Right renal pelvis (tissue), 4 donors: ENCODE measurements at regions not wholly inside any gene's neighbourhood (a gene's known extent, or its start where the extent isn't known, plus 50 kb on each side); places are given as distances from the start of the nearest gene placed in this dataset.
A peak's percentile ranks its signal among the peaks of the same experiment; 100 is the strongest.

Experiments used
- DNase-seq, 4 donors: peaks; one replicate each; pipeline ENCODE4 v3.0.0-alpha.2; 2013; ENCODE audit warnings: low read depth in 4 of 4, low spot score in 3 of 4, missing footprints in 1 of 4

GRCh38 chr15:88383354-88383753 is 83.8 kb downstream of the MRPL46 start:
- DNase-seq = no peak

GRCh38 chr15:88382482-88382983 is 84.7 kb downstream of the MRPL46 start:
- peak in 1 of 4 donors; percentile 20 for DNase-seq

- no peak for DNase-seq
These were observed 89.0 kb downstream of the MRPL46 start for GRCh38 chr15:88378188-88378637.

DNA sequence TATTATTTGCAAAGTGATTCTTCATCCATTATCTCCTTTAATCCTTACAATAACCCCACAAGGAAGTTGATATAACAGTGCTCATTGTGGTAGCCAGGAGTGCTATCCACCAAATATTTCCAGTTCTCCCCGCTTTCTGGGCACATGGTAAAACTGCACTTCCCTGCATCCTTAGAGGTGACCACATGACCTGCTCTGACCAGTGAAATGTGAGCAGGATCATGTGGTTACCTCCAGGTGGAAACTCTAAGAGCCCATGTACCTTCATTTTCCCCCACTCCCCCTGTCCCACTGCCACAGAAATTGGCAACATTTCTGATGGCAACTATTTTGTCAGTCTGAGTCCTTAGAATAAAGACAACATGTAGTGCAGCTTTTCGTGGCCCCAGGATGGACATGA is 89.7 kb downstream of the MRPL46 start:
- no peak for DNase-seq

DNA sequence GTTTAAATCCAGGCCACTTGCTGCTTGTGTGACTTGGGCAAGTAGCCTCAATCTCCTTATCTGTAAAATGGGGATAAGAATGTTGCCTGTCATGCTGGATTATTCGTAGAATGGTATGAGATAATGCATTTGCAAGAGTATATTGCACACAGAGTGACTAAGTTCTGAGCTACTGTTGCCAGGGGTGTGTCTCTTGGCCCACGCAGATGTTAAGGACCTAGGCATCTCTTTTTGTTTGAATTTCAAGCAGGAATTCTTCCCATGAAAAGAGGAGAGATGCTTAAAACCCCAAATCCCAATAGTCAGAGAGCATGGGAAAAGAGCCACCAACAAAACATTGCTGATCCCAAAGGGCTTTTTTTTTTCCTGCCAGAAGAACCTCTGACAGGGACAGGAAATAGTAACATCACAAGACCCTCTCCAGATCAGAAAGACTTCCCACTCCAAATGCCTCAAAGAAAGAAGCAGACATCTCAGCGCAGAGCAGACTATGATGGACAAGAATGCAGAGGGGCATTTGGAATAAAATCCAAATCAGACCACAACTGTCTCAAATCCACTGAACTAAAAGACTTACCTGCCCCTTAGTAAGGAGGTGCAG is 90.5 kb downstream of the MRPL46 start:
- DNase-seq = no peak

- no peak for DNase-seq
These were observed 91.8 kb downstream of the MRPL46 start for GRCh38 chr15:88375234-88375927.

DNA sequence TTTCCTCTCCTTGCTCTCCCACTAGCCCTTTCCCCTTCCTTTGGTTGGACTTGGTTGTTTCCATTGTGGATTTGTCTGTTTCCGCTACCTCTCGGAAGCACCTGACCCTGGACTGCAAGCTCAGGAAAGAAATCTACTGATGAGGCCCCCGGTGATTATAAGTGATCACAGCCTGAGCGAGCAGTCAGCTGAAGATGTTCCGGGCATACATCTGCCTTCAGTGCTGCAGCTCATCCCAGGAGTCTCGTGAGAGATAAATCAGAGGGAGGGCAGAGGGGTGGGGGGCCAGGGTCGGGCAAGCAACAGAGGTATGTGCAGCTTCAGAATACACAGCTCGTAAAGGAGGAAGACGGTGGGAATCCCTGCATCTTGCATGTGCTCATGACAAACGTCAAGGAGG is 102.1 kb downstream of the MRPL46 start:
- DNase-seq = no peak

DNA sequence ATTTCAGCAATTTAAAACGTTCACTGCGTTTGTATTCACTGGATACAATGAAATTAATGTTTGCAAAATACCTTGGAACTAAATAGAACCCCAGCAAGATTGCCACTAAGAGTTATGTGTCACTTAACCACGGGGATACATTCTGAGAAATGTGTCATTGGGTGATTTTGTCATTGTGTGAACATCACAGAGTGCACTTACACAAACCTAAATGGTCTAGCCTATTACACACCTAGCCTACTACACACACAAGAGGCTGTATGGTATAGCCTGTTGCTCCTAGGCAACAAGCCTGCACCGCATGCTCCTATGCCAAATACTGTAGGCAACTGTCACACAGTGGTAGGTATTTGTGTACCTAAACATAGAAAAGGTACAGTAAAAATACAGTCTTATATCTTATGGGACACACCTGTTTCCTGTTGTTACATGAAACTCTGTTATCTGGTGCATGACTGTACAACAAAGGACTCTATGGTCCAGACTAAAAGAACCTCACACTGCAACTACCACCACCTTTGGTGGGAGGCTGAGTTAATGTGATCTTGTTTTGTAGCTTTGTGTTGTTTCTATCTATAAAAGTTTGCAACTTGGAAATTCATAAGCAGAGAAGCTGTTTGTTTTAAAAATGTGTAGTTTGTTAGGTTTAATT is 92.2 kb upstream of the NTRK3 start:
- DNase-seq = no peak

GRCh38 chr15:88345962-88346361 is 89.4 kb upstream of the NTRK3 start:
- DNase-seq = no peak

DNA sequence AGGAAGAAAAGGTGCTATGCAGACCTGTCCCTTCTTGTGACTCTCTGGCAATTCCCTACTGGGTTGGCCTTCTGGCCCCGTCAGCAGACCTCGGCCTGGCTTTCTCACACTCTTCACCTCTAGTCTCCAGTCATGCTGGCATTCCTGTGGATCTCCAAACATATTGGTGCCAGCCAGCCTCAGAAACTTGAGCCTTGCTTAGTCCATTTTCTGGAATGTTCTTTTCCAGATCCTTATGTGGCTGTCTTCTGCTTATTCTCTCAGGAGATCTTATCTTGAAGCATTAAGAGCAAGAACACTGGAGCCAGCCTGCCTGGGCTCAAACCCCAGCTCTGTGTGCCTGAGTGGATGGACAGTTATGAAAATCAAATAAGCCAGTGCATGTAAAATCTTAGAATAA is 88.2 kb upstream of the NTRK3 start:
- no peak for DNase-seq

DNA sequence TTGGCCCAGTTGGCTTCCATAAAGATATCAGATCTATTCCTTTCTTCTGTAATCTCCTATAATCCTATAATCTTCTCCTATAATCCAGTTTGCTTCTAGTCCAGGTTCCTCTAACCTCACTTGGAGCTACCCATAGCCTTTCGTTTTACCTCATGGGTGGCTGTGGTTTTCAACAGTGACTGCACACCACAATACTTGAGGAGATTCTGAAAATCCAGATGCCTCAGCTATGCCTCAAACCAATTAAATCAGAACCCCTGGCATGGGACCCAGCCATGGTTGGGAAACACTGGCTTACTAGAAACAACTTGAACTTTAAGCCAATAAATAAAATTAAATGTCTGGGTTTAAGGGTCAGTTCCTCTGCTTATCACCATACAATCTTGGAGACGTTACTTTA is 86.1 kb upstream of the NTRK3 start:
- no peak for DNase-seq

GRCh38 chr15:88341653-88342052 is 85.1 kb upstream of the NTRK3 start:
- no peak for DNase-seq

DNA sequence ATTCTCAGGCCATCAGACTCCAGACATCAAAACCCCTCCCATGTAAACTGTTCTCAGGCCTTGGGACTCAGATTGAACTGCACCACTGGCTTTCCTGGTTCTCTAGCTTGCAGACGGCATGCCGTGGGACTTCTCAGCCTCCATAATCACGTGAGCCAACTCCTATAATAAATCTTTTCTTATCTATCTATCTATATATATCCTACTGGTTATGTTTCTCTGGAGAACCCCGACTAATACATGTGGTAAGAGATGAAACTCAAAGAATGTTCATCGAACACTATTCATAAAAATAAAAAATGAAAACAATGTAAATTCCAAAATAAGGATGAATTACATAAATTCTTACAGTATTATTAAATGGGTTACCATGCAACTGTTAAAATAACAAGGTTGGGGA is 84.5 kb upstream of the NTRK3 start:
- no peak for DNase-seq

- no peak for DNase-seq
These were observed 81.5 kb upstream of the NTRK3 start for GRCh38 chr15:88337993-88338392.

GRCh38 chr15:88335074-88335473 is 78.5 kb upstream of the NTRK3 start:
- DNase-seq = no peak

- DNase-seq = no peak
These were observed 77.9 kb upstream of the NTRK3 start for GRCh38 chr15:88334436-88334835.

- peak in 3 of 4 donors; percentile 3 to 28 (median 8) for DNase-seq
These were observed 74.8 kb upstream of the NTRK3 start for GRCh38 chr15:88331291-88331690.

DNA sequence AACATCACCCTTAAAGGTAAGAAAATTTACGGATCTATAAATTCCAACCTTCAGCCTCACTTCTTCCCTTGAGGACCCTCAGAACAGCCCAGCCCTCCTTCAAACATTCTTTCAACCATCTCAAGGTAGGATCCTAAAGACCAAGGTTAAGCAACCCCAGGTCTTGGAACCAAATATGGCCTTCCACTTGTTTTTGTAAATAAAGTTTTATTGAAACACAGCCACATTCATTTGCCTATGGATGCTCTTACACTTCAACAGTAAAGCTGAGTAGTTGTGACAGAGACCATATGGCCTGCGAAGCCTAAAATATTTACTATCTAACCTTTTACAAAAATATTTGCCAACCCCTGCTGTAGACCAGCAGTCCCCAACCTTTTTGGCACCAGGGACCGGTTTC is 70.4 kb upstream of the NTRK3 start:
- no peak for DNase-seq

GRCh38 chr15:88324741-88325065 is 68.2 kb upstream of the NTRK3 start:
- no peak for DNase-seq

DNA sequence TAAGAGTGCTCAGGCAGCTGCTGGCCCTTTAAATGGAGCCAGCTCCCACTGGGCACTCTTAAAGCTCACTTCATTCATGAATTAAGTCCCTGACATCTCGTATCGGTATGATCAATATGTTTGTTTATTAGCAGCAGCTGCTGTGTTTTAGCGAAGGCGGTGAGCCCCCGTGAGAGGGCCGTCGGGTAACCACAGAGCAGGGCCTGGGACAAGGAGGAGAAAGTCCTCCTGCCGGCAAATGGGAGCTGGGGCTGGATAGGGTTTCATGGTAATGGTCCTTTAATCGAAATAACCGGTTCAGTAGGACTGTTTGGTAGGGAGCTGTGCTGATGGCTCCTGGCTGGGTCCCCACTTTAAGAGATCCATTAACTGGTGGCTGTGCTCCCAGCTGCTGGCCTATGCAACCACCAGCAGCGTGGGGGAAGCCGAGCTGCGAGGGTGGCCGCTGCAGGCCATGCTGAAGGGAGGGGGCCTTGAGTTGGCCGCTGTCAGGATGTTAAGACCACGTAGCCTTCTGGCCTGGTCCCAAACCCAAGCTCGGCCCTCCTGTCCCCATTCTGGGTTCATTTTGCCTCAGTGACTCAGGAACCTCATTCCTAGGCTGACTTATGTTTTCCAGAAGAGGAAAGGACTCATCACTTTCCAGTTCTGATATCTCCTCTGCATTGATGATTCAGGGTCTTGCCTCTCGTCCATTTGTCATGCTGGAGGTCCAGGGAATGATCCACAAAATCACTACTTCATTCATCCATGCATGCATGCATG is 67.6 kb upstream of the NTRK3 start:
- DNase-seq = no peak

GRCh38 chr15:88323468-88323867 is 66.9 kb upstream of the NTRK3 start:
- DNase-seq = no peak
